NB4 (cell line): ENCODE measurements at regions not wholly inside any gene's neighbourhood (a gene's known extent, or its start where the extent isn't known, plus 50 kb on each side); places are given as distances from the start of the nearest gene placed in this dataset.

Experiments used
- POLR2A ChIP-seq: IDR thresholded peaks from 2 replicates; pipeline ENCODE4 v1.6.1; 2011; ENCODE audit warnings: mild to moderate bottlenecking; ENCODE audit not compliant: insufficient read length; ENCODE audit errors: extremely low read depth
- TF ChIP-seq, protein P1 (sequence below): IDR thresholded peaks from one replicate; pipeline ENCODE4 v1.5.1; 2012; ENCODE audit warnings: low read depth, low read length

DNA sequence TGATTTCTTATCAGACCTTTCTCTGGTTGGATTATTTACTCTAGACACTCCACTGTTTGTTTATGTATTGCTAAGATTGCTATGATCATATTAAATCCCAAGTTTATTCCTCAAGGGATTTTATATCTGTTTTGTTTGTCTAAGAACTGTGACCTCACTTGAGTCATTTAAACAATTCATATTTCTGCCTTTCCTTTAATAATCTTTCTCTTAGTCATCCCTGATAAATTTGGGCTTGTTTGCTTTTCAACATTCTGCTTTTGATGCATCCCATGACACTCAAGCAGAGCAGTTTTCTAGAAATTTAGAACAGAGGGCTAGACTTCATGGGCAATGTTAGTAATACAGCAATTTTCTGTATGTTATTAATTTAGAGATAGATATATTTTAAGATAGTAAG, 231.6 kb upstream of the TNC start:
- no peak for TF ChIP-seq POLR2A
- TF ChIP-seq, protein P1, sequence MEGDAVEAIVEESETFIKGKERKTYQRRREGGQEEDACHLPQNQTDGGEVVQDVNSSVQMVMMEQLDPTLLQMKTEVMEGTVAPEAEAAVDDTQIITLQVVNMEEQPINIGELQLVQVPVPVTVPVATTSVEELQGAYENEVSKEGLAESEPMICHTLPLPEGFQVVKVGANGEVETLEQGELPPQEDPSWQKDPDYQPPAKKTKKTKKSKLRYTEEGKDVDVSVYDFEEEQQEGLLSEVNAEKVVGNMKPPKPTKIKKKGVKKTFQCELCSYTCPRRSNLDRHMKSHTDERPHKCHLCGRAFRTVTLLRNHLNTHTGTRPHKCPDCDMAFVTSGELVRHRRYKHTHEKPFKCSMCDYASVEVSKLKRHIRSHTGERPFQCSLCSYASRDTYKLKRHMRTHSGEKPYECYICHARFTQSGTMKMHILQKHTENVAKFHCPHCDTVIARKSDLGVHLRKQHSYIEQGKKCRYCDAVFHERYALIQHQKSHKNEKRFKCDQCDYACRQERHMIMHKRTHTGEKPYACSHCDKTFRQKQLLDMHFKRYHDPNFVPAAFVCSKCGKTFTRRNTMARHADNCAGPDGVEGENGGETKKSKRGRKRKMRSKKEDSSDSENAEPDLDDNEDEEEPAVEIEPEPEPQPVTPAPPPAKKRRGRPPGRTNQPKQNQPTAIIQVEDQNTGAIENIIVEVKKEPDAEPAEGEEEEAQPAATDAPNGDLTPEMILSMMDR: no peak
